Ecto neural progenitor cell (in vitro differentiated cells): ENCODE measurements at regions not wholly inside any gene's neighbourhood (a gene's known extent, or its start where the extent isn't known, plus 50 kb on each side); places are given as distances from the start of the nearest gene placed in this dataset.
A peak's percentile ranks its signal among the peaks of the same experiment; 100 is the strongest.
"Not testable (repeated sequence)": the region's sequence is repeated elsewhere in the genome, so short reads cannot be mapped to it uniquely, and the experiment has no call there.

Experiments used
- DNase-seq: peaks from one replicate; pipeline ENCODE4 v3.0.0-alpha.2; 2018; ENCODE audit warnings: low spot score

- not testable (repeated sequence) for DNase-seq
These were observed 242.3 kb upstream of the PLGLB1 start for GRCh38 chr2:87263868-87264518.

DNA sequence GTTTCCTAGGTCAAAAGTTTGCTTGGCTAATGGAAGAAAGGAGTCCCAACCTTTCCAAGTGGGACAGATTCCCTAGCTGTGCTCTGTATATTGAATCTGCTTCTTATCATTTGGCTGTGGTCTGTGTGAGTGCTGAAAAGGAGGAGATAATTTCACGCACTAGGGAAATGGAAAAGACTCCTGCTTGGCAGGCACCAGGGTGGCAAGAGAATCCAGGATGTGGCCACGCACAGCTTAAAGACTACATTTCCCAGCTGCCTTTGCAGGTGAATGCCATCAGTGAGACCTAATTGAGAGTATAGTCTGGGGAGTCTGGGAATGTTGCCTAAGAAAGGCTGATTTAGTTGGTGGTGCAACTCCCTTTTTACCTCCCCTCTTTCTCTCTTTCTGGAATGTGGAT lies 253.5 kb upstream of the PLGLB1 start:
- DNase-seq, result not testable (repeated sequence)

DNA sequence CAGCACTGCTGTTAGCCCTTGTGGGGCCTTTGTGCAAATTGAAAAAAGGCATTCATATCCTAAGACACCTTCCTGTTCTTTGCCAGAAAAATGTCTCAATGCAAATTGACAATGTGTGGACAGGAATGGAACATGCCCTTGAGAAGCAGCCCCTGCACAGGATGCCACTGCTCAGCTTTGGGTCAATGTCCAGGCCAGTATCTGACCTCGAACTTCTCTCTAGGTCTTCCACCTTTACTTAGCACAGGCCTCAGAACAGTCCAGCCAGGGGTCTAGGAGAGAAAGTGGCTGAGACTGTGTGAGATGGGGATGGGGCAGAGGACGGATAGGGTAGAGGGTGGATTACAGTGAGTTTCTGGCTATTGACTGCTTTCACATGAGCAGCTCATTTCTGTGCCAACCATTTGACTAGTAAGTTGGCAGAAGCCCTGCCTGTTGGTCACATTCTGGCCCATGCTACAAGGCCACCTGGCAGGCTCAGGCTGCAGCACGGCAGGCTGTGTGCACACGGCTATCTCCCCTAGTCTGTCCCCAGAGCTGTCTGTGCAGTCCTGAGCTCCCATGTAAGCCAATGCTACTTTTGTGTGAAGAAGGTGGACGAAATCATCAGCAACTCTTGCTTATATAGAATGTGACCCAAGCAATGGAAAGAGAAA lies 254.5 kb upstream of the PLGLB1 start:
- not testable (repeated sequence) for DNase-seq

DNA sequence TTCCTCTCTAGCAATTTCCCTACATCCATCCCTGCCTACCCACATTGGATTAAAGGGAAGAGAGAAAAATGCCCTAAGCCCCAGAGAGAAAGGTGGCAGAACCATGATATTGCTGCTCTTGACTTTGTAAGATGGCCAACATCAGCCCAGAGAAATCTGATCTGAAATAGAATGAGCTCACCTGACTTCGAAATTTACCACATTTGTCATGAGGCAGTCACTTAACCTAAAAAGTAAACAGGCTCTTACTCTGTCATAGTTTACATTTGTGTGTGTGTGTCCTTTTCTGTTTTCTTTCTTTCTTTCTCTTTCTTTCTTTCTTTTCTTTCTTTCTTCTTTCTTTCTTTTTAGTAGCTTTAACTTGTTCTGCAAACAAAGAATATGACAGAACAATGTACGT lies 255.0 kb upstream of the PLGLB1 start:
- DNase-seq, result not testable (repeated sequence)

DNA sequence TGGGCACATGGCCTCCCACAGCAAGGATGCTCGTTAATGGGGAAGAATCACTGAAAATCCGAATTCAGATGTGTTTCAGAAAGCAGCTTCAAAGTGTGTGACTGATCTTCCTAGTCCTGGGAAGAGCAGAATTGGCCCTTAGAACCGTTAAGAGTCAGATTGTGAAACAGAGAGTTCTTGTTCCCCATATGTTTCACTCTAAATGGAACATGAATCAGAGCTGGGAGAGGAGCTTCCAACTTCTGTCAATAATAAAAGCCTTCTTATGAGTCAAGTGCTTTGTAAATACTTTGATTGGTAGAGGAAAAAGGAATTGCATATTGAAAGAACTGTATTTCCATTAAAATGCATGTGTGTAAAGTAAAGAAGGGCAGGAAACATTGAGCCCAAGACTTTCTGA lies 256.1 kb upstream of the PLGLB1 start:
- DNase-seq, result not testable (repeated sequence)

- DNase-seq, result peak; percentile 19
These were observed 259.1 kb upstream of the PLGLB1 start for GRCh38 chr2:87280596-87281355.

DNA sequence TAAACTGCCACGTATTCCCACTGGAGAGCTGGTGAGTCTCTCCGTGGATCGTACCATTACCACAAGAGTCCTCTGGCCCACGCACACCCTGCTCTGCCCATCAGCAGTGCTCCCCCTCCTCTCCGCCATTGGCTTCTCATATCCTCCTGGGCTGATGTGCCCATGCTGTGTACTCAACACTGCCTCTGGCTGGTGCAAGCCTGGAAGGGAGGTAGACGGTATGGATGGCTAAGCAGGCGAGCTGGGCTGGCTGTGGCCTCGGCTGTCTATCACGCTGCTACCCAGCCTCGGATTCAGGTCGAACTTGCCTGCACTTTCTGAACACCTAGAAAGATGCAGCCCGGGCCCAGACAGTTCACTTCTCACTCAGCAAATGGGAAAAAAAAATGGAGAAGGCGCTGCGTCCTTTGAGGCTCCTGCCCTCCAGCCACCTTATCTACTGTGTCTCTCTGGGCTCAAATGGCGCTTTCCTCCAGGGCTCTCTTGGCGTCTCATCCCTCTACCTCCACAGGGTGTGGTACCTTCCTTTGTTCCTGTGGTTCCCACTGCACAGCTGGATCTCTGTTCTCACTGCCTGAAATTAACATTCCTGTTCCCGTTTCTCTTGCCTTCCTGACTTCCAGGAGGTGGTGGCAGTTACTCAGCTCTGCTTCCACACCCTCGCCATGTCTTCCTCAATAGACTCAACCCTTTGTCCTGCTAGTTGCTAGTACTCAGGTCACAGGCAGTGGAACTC lies 262.3 kb upstream of the PLGLB1 start:
- DNase-seq, result peak; percentile 35

- DNase-seq, result not testable (repeated sequence)
These were observed 262.8 kb upstream of the PLGLB1 start for GRCh38 chr2:87284471-87284772.

GRCh38 chr2:87285139-87285538 lies 263.5 kb upstream of the PLGLB1 start:
- not testable (repeated sequence) for DNase-seq

- DNase-seq, result not testable (repeated sequence)
These were observed 269.1 kb upstream of the PLGLB1 start for GRCh38 chr2:87290566-87291307.

GRCh38 chr2:87291400-87292200 lies 270.0 kb upstream of the PLGLB1 start:
- DNase-seq, result not testable (repeated sequence)

GRCh38 chr2:87293931-87294594 lies 272.4 kb upstream of the PLGLB1 start:
- DNase-seq, result not testable (repeated sequence)

- not testable (repeated sequence) for DNase-seq
These were observed 273.5 kb upstream of the PLGLB1 start for GRCh38 chr2:87295135-87295534.

- DNase-seq, result not testable (repeated sequence)
These were observed 279.7 kb upstream of the PLGLB1 start for GRCh38 chr2:87301349-87301748.

GRCh38 chr2:87301871-87302270 lies 280.2 kb upstream of the PLGLB1 start:
- not testable (repeated sequence) for DNase-seq

DNA sequence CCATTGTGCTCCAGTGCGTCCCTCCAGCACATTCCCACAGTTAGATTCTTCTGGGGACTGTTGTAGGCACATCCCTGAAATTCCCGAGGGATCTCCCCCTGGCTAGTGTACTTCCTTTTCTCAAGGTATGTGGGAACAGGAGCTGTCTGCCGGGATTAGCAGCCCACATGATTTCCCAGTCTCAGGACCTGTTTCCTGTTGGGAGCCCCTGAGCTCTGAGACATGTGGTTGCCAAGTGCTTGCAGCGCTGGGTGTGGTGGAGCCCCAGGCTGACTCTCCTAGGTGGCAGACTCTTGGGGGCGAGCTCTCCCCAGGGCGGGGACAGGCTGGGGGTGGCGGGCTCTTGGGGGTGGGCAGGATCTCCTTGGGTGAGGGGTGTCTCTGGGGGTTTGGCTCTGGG lies 287.0 kb upstream of the PLGLB1 start:
- not testable (repeated sequence) for DNase-seq

- not testable (repeated sequence) for DNase-seq
These were observed 288.1 kb upstream of the PLGLB1 start for GRCh38 chr2:87309785-87310184.

DNA sequence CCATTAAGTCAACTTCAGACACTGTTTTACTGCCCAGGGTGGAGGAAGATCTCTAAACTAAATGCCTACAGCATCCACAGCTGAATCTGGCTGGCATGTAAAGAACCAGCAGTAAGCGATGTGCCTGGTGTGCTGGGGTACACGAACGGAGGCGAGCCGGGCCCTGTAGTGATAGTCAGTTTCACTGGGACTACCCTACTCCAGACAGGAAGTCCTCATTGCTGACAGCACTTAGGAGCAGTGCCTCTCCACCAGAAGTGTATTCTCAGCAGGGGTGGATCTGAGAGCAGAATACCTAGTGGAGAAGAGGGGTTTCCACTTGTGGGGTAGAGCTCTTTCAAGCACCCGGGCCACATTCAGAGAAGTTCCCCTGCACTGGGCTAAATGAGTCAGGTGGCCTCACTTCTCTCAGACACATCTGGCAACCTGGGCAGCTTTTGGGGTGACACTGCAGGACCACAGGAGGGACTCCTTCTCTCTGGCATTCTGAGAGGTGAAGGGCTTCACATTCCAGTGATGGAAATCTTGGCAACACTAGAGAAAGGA lies 290.3 kb upstream of the PLGLB1 start:
- not testable (repeated sequence) for DNase-seq

- DNase-seq, result not testable (repeated sequence)
These were observed 293.0 kb upstream of the PLGLB1 start for GRCh38 chr2:87314622-87315021.
